GM23248 (cell line): ENCODE measurements at regions not wholly inside any gene's neighbourhood (a gene's known extent, or its start where the extent isn't known, plus 50 kb on each side); places are given as distances from the start of the nearest gene placed in this dataset.

Experiments
- EZH2 ChIP-seq: fragments of 200-600 bp; sonication (generic); IDR thresholded peaks from 2 replicates; pipeline ENCODE4 v1.6.1; 2018; ENCODE audit warnings: antibody characterized with exemption, mild to moderate bottlenecking; ENCODE audit not compliant: insufficient read depth, poor library complexity, severe bottlenecking
- EZH2phosphoT487 ChIP-seq: fragments of 200-600 bp; sonication (generic); IDR thresholded peaks from 2 replicates; pipeline ENCODE4 v1.6.1; 2018; ENCODE audit warnings: antibody characterized with exemption, moderate library complexity, mild to moderate bottlenecking, low read depth; ENCODE audit not compliant: insufficient read depth

DNA sequence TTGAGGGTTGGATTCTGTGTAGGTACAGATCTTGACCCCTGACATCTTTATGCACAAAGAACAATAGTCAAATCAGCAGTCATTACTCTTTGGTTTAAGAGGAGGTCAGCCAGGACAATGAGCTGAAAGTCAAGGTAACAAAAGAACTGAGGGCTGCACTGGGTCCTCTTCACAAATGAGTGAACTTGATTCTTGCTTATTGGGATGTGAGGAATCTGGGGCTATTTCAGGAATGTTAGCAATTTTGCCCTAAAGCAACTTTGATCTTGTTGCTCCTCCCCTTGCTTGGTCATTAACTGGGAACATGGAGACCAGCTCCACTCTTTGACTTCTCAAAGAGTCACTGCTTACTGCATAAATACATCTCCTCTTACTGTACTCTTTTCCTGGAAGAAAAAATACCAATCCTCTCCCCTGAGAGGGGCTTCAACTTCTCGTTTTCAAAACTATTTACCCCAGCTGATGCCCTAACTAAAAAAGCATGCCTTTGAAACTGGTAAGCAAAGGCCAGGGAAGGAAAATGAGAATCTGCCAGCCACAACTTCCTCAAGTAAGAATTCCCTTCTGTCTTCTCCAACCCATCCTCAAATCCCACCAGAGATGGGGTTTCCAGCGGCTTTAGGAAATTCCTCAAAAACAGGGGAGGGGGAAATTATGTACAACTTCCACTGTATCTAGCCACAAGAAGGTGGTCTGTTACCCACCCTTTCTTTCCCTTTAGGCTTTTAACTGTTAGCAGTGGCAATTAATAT, 368.3 kb downstream of the ENC1 start:
- TF ChIP-seq EZH2: no peak
- no peak for TF ChIP-seq EZH2phosphoT487
